HepG2 (cell line): ENCODE measurements at regions not wholly inside any gene's neighbourhood (a gene's known extent, or its start where the extent isn't known, plus 50 kb on each side); places are given as distances from the start of the nearest gene placed in this dataset.

Source experiments
- ATAC-seq: fragments of 200-7000 bp; cut with Tn5 transposase; 3 replicates; pipeline ENCODE4 v1.9.1; 2020; ENCODE audit warnings: mild to moderate bottlenecking, moderate library complexity
- BruUV-seq: library from RNA; stranded (reverse); fragments of 400-500 nt; replicated peaks from 2 replicates; lab custom pipeline; 2021; lab: Mats Ljungman, UMichigan
- CTCF ChIA-PET: fragments of 300-600 bp; formaldehyde crosslinking; extraction: SDS; loops from one replicate; lab custom pipeline; 2021; ENCODE audit warnings: low total read pairs, inconsistent platforms, low intra/inter-chr PET ratio; lab: Yijun Ruan, JAX
- POLR2A ChIA-PET: fragments of 350-600 bp; sonication (Branson Sonifier 250); formaldehyde crosslinking; loops from one replicate; lab custom pipeline; 2020; ENCODE audit warnings: antibody characterized with exemption, inconsistent platforms; lab: Yijun Ruan, JAX
- DNase-seq: peaks from one replicate; pipeline ENCODE4 v3.0.0-alpha.2; 2015; ENCODE audit warnings: low spot score
- FAIRE-seq: peaks from 3 replicates; lab custom pipeline; 2011; peaks lifted over from hg19 to GRCh38; lab: Jason Lieb, UNC
- H2AFZ ChIP-seq: one replicate; pipeline ENCODE4 v1.6.1; 2011; ENCODE audit warnings: low read length, inconsistent platforms
- H3K27ac ChIP-seq: fragments of 300-600 bp; 3 replicates; pipeline ENCODE4 v1.8.0; 2011; ENCODE audit warnings: mixed run types, mild to moderate bottlenecking, mixed read lengths, low read length, inconsistent platforms; ENCODE audit not compliant: insufficient read depth; ENCODE audit errors: extremely low read length
- H3K27me3 ChIP-seq, 2 experiments: fragments of 200-600 bp in 1 of 2; 2 replicates in 1 of 2; 3 replicates in 1 of 2; pipeline versions ENCODE4 v1.6.0 to v1.8.0; 2011; ENCODE audit warnings: low read length in 2 of 2, mild to moderate bottlenecking in 2 of 2, moderate library complexity in 2 of 2, inconsistent platforms in 1 of 2; ENCODE audit not compliant: insufficient read depth in 2 of 2, control insufficient read depth in 1 of 2
- H3K36me3 ChIP-seq, 2 experiments: fragments of 200-600 bp in 1 of 2; replicated peaks in 1 of 2; 2 replicates in 1 of 2; 3 replicates in 1 of 2; pipeline versions ENCODE4 v1.5.1 to v1.8.0; 2011; ENCODE audit warnings: low read length in 2 of 2, inconsistent platforms in 1 of 2; ENCODE audit not compliant: insufficient read depth in 2 of 2, control insufficient read depth in 1 of 2
- H3K4me1 ChIP-seq: 2 replicates; pipeline ENCODE4 v1.5.1; 2012; ENCODE audit warnings: low read length, inconsistent platforms; ENCODE audit not compliant: insufficient read depth
- H3K4me2 ChIP-seq: 2 replicates; pipeline ENCODE4 v1.6.0; 2011; ENCODE audit warnings: low read depth, low read length, inconsistent platforms
- H3K4me3 ChIP-seq, 3 experiments: fragments of 200-600 bp in 1 of 3; sonication (generic), shearing (Covaris generic) in 1 of 3; replicated peaks in 1 of 3; 2 replicates each; pipeline ENCODE4 v1.5.1; 2011 to 2016; ENCODE audit warnings: low read length in 3 of 3, inconsistent platforms in 2 of 3, low read depth in 2 of 3, mild to moderate bottlenecking in 2 of 3, control low read depth in 1 of 3, mixed read lengths in 1 of 3; ENCODE audit not compliant: insufficient read depth in 1 of 3
- H3K79me2 ChIP-seq: one replicate; pipeline ENCODE4 v1.6.1; 2011; ENCODE audit warnings: low read length, inconsistent platforms; ENCODE audit not compliant: insufficient read depth
- H3K9ac ChIP-seq: 2 replicates; pipeline ENCODE4 v1.6.0; 2011; ENCODE audit warnings: mild to moderate bottlenecking, low read depth, low read length, inconsistent platforms; ENCODE audit not compliant: insufficient read depth
- H3K9me3 ChIP-seq: 2 replicates; pipeline ENCODE4 v1.5.1; 2012; ENCODE audit warnings: mild to moderate bottlenecking, low read length
- H4K20me1 ChIP-seq: 2 replicates; pipeline ENCODE4 v1.6.0; 2011; ENCODE audit warnings: inconsistent platforms, mild to moderate bottlenecking, low read length, moderate library complexity; ENCODE audit not compliant: insufficient read depth
- CBX1 ChIP-seq: IDR thresholded peaks from one replicate; pipeline ENCODE4 v1.6.1; 2016; ENCODE audit warnings: antibody characterized with exemption, low read depth
- GATAD2A ChIP-seq: IDR thresholded peaks from 2 replicates; pipeline ENCODE4 v1.6.1; 2016
- JDP2 ChIP-seq: sonication (generic); formaldehyde crosslinking; IDR thresholded peaks from 2 replicates; pipeline ENCODE4 v1.8.1; 2022; ENCODE audit warnings: missing genetic modification reagents, borderline replicate concordance
- MEF2D ChIP-seq: sonication (generic); formaldehyde crosslinking; IDR thresholded peaks from 2 replicates; pipeline ENCODE4 v1.5.1; 2020; ENCODE audit warnings: mild to moderate bottlenecking, missing genetic modification reagents
- MYC ChIP-seq: sonication (generic); formaldehyde crosslinking; IDR thresholded peaks from 2 replicates; pipeline ENCODE4 v1.9.0; 2021; ENCODE audit warnings: missing genetic modification reagents, borderline replicate concordance
- TBL1XR1 ChIP-seq: fragments of 150-350 bp; IDR thresholded peaks from 2 replicates; pipeline ENCODE4 v1.6.1; 2014; ENCODE audit warnings: borderline replicate concordance, low read length; ENCODE audit not compliant: partially characterized antibody
- ZEB1 ChIP-seq: IDR thresholded peaks from 2 replicates; pipeline ENCODE4 v1.6.1; 2012; ENCODE audit warnings: mild to moderate bottlenecking, low read depth, inconsistent platforms; ENCODE audit not compliant: insufficient replicate concordance
- ZNF773 ChIP-seq: sonication (generic); formaldehyde crosslinking; IDR thresholded peaks from 2 replicates; pipeline ENCODE4 v1.4.0; 2020; ENCODE audit warnings: missing genetic modification reagents, borderline replicate concordance
- WGBS: methylation state at CpG from one replicate; pipeline ENCODE4 v1.1.6; 2017; ENCODE audit warnings: low lambda C conversion rate; 5-methylcytosine and 5-hydroxymethylcytosine counted together
- in situ Hi-C: cut with HindIII; loops from 2 replicates; pipeline ENCODE4 v1.10.0; 2017; ENCODE audit warnings: low pct_unique_long_range_greater_than_20kb; ENCODE audit not compliant: extremely low pct_ligation_motif_present
- intact Hi-C: fragments of 100-400 bp; cut with micrococcal nuclease; formaldehyde crosslinking; loops from one replicate; pipeline ENCODE4 v1.10.0; 2022; ENCODE audit not compliant: unreplicated experiment
- TF ChIP-seq, protein P1 (sequence below): sonication (generic); formaldehyde crosslinking; IDR thresholded peaks from 2 replicates; pipeline ENCODE4 v1.8.1; 2022; ENCODE audit warnings: mild to moderate bottlenecking, missing genetic modification reagents

DNA sequence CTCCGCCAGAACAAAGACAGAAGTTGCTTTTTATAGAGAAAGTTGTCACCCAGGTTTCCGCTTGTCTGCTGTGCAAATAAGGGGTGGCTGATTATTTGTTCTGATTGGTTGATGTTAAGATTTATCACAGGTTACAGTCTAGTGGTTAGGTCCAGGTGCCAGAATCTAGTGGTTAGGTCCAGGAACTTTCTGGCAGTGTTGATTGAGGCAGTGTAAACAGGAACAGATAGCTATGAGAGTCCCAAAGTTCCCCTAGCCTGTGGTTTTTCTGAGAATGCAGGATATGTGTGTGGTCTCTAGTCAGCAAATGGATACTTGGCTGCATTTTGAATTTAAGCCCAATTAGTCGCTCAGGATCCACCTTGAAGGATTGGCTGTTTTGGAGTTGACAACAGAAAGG, 148.0 kb downstream of the TMEM200A start:
- Histone ChIP-seq H3K9ac (no peak overlapping the region), H3K4me1 (no peaks in the 10 kb centered on the region), H3K27ac (no peak overlapping the region), H3K4me3 (no peak overlapping the region), H3K27me3 (peaks cover 0 to 6% of the 10 kb centered on the region in 2 experiments; a peak in 1 of 5 replicates), H4K20me1 (no peaks in the 10 kb centered on the region), H3K4me2 (no peak overlapping the region), H3K79me2 (no peaks in the 10 kb centered on the region), H2AFZ (no peak overlapping the region), H3K9me3 (no peaks in the 10 kb centered on the region), H3K36me3 (no peaks in the 10 kb centered on the region)
- POLR2A ChIA-PET = no interaction called here
- ATAC-seq = no peak
- intact Hi-C loops (no loop called here), in situ Hi-C loops (no loop called here)
- FAIRE-seq = no peak
- CTCF ChIA-PET = no interaction called here
- no TSS peak for BruUV-seq
- no peak for DNase-seq
- TF ChIP-seq MEF2D (no peak), ZEB1 (no peak), JDP2 (CRISPR knock-in tag) (no peak), CBX1 (no peak), TBL1XR1 (no peak), MYC (no peak), ZNF773 (no peak)
- TF ChIP-seq, protein P1, sequence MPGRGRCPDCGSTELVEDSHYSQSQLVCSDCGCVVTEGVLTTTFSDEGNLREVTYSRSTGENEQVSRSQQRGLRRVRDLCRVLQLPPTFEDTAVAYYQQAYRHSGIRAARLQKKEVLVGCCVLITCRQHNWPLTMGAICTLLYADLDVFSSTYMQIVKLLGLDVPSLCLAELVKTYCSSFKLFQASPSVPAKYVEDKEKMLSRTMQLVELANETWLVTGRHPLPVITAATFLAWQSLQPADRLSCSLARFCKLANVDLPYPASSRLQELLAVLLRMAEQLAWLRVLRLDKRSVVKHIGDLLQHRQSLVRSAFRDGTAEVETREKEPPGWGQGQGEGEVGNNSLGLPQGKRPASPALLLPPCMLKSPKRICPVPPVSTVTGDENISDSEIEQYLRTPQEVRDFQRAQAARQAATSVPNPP (CRISPR knock-in tag) = no peak
- WGBS = 12% methylated on average over 3 of the region's 3 CpGs

DNA sequence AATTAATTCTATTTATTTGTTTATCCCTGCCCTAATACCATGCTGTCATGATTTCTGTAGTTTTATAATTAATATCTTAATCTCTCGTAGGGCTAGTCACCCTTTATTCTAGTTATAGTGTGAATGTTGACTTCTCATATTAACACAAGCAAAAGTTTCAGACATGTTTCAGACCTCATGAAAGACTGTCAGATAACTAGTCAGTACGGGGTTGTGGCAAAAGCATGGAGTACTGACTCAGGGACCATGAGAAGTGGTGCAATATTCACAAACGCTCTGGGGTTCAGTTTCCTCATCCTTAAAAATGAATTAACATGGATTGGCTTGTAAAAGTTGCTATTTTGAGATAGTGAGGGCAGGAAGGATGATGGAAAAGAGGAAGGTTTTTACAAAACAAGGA, 148.9 kb downstream of the TMEM200A start:
- Histone ChIP-seq H4K20me1 (no peaks in the 10 kb centered on the region), H3K4me1 (no peaks in the 10 kb centered on the region), H3K36me3 (no peaks in the 10 kb centered on the region), H3K4me3 (no peak overlapping the region), H3K79me2 (no peaks in the 10 kb centered on the region), H3K9me3 (no peaks in the 10 kb centered on the region), H3K27me3 (peaks cover 0 to 6% of the 10 kb centered on the region in 2 experiments; a peak in 1 of 5 replicates), H3K27ac (no peak overlapping the region), H3K9ac (no peak overlapping the region), H3K4me2 (no peak overlapping the region), H2AFZ (no peak overlapping the region)
- FAIRE-seq (no peak), ATAC-seq (no peak), DNase-seq (no peak)
- 1% methylated on average over 3 of the region's 3 CpGs for WGBS
- intact Hi-C loops = no loop called here
- POLR2A ChIA-PET = no interaction called here
- in situ Hi-C loops = no loop called here
- CTCF ChIA-PET = no interaction called here
- no TSS peak for BruUV-seq
- TF ChIP-seq GATAD2A (CRISPR knock-in tag) = no peak
